ENCODE measurements at regions not wholly inside any gene's neighbourhood (a gene's known extent, or its start where the extent isn't known, plus 50 kb on each side); places are given as distances from the start of the nearest gene placed in this dataset.

DNA sequence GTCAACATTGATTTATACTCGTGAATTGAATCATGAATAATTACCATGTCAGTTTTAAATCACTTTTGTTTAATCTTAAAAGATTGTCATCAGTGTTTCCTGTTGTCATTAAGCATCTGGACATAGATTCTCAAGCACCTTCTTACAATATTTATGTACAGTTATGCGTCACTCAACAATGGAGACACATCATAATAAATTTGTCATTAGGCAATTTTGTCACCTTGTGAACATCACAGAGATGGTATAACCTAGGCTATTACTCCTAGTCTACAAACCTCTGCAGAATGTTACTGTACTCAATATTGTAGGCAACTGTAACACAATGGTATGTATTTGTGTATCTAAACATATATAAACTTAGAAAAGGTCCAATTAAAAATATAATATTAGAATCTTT is 2130.9 kb upstream of the PCDH20 start:
- Histone ChIP-seq H2AFZ (ENCODE audit: control insufficient read depth, low read depth, low read length) (no peak overlapping the region), H3K27ac (ENCODE audit: control insufficient read depth, insufficient read depth) (no peak overlapping the region), H3K4me3 (no peak overlapping the region), H3K27me3 (replicated peaks in 1 of 2; ENCODE audit: control insufficient read depth in 2 of 2, insufficient read depth in 2 of 2, low read length in 1 of 2) (no peaks in the 10 kb centered on the region), H3K79me2 (ENCODE audit: control insufficient read depth, insufficient read depth, low read length) (no peaks in the 10 kb centered on the region), H3K36me3 (ENCODE audit: control insufficient read depth in 2 of 2, insufficient read depth in 2 of 2, low read length in 1 of 2) (no peaks in the 10 kb centered on the region), H3K4me1 (ENCODE audit: control insufficient read depth, insufficient read depth, low read length) (no peaks in the 10 kb centered on the region), H4K20me1 (ENCODE audit: control insufficient read depth, insufficient read depth) (no peaks in the 10 kb centered on the region), H3K9me3 (replicated peaks; ENCODE audit: control insufficient read depth, insufficient read depth, low read length) (no peaks in the 10 kb centered on the region), H3K9ac (ENCODE audit: control insufficient read depth, insufficient read depth, low read length) (no peak overlapping the region), H3K4me2 (ENCODE audit: control insufficient read depth, insufficient read depth) (no peak overlapping the region)
- ATAC-seq (no peak), DNase-seq (ENCODE audit: low read depth, low spot score) (no peak), FAIRE-seq (no peak)
- ChIA-PET RAD21 (ENCODE audit: unreplicated experiment) (no interaction called here), SMC1A (ENCODE audit: uncharacterized antibody, unreplicated experiment) (no interaction called here), CTCF (no interaction called here), POLR2A (no interaction called here)
- no peak for TF ChIP-seq CBFB (IDR thresholded peaks at IDR 0.05; ENCODE audit: low read depth)
- no peak for TF ChIP-seq BACH1 (IDR thresholded peaks at IDR 0.05; ENCODE audit: borderline replicate concordance)
- no peak for TF ChIP-seq ZNF622 (IDR thresholded peaks at IDR 0.05)
- no peak for TF ChIP-seq RAD21 (IDR thresholded peaks at IDR 0.05; ENCODE audit: insufficient read depth, low read depth, low read length)
- TF ChIP-seq FOXK2 (IDR thresholded peaks at IDR 0.05): no peak
- no peak for TF ChIP-seq ZBED1 (IDR thresholded peaks at IDR 0.05; ENCODE audit: borderline replicate concordance)
- TF ChIP-seq SIN3A (IDR thresholded peaks at IDR 0.05; ENCODE audit: low read depth, low read length): no peak
- no peak for TF ChIP-seq BRCA1 (IDR thresholded peaks at IDR 0.05; ENCODE audit: low read depth, low read length)
- TF ChIP-seq, protein P1, sequence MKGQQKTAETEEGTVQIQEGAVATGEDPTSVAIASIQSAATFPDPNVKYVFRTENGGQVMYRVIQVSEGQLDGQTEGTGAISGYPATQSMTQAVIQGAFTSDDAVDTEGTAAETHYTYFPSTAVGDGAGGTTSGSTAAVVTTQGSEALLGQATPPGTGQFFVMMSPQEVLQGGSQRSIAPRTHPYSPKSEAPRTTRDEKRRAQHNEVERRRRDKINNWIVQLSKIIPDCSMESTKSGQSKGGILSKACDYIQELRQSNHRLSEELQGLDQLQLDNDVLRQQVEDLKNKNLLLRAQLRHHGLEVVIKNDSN (IDR thresholded peaks at IDR 0.05; ENCODE audit: borderline replicate concordance, extremely low read length, insufficient read depth, low read depth, low read length): no peak
- TF ChIP-seq POLR2A (IDR thresholded peaks at IDR 0.05; ENCODE audit: low read depth, low read length): no peak
- TF ChIP-seq, protein P2, sequence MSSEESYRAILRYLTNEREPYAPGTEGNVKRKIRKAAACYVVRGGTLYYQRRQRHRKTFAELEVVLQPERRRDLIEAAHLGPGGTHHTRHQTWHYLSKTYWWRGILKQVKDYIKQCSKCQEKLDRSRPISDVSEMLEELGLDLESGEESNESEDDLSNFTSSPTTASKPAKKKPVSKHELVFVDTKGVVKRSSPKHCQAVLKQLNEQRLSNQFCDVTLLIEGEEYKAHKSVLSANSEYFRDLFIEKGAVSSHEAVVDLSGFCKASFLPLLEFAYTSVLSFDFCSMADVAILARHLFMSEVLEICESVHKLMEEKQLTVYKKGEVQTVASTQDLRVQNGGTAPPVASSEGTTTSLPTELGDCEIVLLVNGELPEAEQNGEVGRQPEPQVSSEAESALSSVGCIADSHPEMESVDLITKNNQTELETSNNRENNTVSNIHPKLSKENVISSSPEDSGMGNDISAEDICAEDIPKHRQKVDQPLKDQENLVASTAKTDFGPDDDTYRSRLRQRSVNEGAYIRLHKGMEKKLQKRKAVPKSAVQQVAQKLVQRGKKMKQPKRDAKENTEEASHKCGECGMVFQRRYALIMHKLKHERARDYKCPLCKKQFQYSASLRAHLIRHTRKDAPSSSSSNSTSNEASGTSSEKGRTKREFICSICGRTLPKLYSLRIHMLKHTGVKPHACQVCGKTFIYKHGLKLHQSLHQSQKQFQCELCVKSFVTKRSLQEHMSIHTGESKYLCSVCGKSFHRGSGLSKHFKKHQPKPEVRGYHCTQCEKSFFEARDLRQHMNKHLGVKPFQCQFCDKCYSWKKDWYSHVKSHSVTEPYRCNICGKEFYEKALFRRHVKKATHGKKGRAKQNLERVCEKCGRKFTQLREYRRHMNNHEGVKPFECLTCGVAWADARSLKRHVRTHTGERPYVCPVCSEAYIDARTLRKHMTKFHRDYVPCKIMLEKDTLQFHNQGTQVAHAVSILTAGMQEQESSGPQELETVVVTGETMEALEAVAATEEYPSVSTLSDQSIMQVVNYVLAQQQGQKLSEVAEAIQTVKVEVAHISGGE (CRISPR knock-in tag; IDR thresholded peaks at IDR 0.05): no peak
- TF ChIP-seq CEBPB (IDR thresholded peaks at IDR 0.05; ENCODE audit: borderline replicate concordance in 1 of 2, low read depth in 2 of 2, low read length in 2 of 2): no peak
- TF ChIP-seq, protein P3, sequence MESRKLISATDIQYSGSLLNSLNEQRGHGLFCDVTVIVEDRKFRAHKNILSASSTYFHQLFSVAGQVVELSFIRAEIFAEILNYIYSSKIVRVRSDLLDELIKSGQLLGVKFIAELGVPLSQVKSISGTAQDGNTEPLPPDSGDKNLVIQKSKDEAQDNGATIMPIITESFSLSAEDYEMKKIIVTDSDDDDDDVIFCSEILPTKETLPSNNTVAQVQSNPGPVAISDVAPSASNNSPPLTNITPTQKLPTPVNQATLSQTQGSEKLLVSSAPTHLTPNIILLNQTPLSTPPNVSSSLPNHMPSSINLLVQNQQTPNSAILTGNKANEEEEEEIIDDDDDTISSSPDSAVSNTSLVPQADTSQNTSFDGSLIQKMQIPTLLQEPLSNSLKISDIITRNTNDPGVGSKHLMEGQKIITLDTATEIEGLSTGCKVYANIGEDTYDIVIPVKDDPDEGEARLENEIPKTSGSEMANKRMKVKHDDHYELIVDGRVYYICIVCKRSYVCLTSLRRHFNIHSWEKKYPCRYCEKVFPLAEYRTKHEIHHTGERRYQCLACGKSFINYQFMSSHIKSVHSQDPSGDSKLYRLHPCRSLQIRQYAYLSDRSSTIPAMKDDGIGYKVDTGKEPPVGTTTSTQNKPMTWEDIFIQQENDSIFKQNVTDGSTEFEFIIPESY (IDR thresholded peaks at IDR 0.05): no peak
- no peak for TF ChIP-seq TARDBP (IDR thresholded peaks at IDR 0.05; ENCODE audit: borderline replicate concordance)
- TF ChIP-seq PAX5 (IDR thresholded peaks at IDR 0.05; ENCODE audit: borderline replicate concordance, low read depth, low read length): no peak
- TF ChIP-seq TBL1XR1 (IDR thresholded peaks at IDR 0.05; ENCODE audit: low read depth, low read length): no peak
- no peak for TF ChIP-seq NR2F1 (conservative IDR thresholded peaks at IDR 0.05)
- TF ChIP-seq, protein P4, sequence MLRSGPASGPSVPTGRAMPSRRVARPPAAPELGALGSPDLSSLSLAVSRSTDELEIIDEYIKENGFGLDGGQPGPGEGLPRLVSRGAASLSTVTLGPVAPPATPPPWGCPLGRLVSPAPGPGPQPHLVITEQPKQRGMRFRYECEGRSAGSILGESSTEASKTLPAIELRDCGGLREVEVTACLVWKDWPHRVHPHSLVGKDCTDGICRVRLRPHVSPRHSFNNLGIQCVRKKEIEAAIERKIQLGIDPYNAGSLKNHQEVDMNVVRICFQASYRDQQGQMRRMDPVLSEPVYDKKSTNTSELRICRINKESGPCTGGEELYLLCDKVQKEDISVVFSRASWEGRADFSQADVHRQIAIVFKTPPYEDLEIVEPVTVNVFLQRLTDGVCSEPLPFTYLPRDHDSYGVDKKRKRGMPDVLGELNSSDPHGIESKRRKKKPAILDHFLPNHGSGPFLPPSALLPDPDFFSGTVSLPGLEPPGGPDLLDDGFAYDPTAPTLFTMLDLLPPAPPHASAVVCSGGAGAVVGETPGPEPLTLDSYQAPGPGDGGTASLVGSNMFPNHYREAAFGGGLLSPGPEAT (IDR thresholded peaks at IDR 0.05; ENCODE audit: low read depth): no peak
- no peak for TF ChIP-seq RB1 (IDR thresholded peaks at IDR 0.05; ENCODE audit: borderline replicate concordance)
- 42% methylated on average over 2 of the region's 2 CpGs for WGBS (ENCODE audit: insufficient coverage, insufficient replicate concordance, low lambda C conversion rate, missing lambda C conversion rate)
- BruUV-seq (replicated peaks): no TSS peak
- in situ Hi-C loops (cut with MboI): no loop called here
- intact Hi-C loops (cut with micrococcal nuclease; ENCODE audit: unreplicated experiment): no loop called here
